Stimulated activated CD8-positive, alpha-beta memory T cell treated with anti-CD3 and anti-CD28 coated beads, Interleukin-2, amount 100 ng/mL, for 48 hours (primary cell): ENCODE measurements at regions not wholly inside any gene's neighbourhood (a gene's known extent, or its start where the extent isn't known, plus 50 kb on each side); places are given as distances from the start of the nearest gene placed in this dataset.

Source experiments
- DNase-seq, 2 donors: peaks; one replicate each; pipeline ENCODE4 v3.0.0-alpha.2; 2020; ENCODE audit warnings: low read depth in 2 of 2

DNA sequence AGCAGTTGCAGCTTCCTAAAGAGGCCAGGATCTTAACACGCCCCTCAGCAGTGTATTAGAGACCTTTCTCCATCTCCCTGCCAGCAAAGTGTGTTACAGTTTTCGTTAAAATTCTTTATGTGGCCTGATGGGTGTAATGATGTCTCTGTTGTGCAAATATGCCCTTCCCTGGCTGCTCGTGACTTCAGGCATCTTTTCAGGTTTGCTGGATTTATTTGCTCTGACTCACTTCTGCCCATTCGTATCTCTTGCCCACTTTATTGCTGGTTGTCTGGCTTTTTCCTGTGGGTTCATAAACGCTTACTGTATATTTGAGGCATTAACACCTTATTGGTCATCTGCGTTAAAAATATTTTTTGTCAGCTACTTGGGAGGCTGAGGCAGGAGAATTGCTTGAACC, 134.5 kb downstream of the ASB1 start:
- no peak for DNase-seq

DNA sequence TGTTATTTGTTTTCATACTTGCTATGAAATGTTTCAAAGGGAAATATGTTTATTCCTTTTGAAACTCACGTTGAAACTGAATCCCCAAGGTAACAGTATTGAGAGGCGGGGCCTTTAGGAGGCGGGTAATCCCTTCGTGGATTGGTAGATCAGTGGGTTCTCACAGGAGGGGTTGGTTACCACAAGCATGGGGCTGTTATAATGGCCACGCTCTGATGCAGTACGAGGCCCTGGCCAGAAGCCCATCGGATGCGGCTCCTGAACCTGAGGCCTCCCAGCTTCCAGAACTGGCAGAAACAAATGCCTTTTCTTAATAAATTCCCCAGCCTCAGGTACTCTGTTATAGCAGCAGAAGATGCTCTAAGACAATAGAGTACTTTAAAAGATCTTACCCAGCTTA, 135.7 kb downstream of the ASB1 start:
- DNase-seq, result no peak

- no peak for DNase-seq
These were observed 136.8 kb downstream of the ASB1 start for GRCh38 chr2:238563551-238563950.

GRCh38 chr2:238564286-238564920, 137.7 kb downstream of the ASB1 start:
- DNase-seq, result no peak

GRCh38 chr2:238565031-238565430, 138.3 kb downstream of the ASB1 start:
- DNase-seq, result no peak

DNA sequence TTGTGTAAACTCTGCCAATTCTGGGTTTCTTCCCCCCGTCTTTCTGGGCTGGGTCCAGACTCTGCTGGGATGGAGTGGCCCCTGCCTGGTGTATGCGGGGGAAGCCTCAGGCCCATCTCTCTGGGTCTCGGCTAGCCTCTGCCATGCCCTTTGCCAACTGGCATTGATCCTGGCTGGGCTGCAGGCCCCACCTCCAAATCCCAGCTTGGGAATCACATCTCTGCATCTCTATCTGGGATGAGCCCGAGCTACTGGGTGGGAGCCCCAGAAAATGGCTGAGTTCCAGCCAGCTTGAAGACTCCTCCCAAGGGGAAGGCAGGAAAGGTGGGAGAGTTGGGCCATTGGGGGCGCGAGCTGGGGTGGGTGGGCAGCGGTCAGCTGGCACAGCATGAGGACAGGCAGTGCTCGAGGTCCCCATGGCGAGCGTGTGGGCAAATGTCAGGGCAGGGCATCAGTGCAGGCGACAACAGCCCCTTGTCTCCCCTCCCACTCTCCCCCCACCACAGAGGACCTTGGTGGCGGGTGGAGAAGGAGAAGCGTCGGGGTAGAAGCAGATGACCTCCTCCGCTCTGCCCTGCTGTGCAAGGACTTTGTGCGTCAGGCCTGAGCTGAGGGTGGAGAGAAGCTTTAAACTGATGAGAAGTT, 139.4 kb downstream of the ASB1 start:
- DNase-seq, result no peak

DNA sequence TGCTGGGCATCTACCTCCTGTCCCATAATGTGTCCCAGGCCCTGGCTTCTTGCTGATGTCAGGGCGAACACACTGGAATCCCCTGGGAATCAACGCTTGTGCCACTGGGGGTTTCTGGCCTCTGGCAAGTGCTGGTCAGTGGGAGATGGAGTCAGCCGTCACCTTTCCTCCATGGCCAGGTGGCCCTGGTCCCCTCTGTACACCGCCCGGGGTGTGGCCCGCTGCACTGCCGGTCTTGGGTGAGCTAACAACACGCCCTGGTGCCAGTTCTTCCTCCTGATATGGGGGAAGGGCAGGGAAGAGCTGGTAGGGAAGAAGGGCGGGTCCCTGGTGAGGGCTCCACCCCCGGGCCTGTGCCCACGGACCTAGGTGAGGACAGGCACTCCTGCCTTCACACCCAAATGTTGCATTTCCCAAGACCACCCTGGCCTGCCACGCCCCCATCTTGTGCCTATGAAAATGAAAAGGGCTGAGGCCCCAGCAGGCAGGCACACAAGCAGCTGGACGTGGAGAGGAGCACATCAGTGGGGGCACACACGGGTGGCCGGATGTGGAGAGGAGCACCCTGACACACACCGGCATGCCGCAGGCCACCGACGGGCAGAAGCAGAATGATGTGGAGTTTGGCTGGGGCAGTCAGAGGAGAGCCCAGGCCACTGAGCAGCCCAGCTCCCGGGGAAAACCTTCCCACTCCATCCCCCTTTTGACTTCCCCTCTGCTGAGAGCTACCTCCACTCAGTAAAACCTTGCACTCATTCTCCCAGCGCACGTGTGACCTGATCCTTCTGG, 140.5 kb downstream of the ASB1 start:
- no peak for DNase-seq

- DNase-seq, result no peak
These were observed 141.3 kb downstream of the ASB1 start for GRCh38 chr2:238567996-238568395.

GRCh38 chr2:238568455-238569440, 142.0 kb downstream of the ASB1 start:
- no peak for DNase-seq

DNA sequence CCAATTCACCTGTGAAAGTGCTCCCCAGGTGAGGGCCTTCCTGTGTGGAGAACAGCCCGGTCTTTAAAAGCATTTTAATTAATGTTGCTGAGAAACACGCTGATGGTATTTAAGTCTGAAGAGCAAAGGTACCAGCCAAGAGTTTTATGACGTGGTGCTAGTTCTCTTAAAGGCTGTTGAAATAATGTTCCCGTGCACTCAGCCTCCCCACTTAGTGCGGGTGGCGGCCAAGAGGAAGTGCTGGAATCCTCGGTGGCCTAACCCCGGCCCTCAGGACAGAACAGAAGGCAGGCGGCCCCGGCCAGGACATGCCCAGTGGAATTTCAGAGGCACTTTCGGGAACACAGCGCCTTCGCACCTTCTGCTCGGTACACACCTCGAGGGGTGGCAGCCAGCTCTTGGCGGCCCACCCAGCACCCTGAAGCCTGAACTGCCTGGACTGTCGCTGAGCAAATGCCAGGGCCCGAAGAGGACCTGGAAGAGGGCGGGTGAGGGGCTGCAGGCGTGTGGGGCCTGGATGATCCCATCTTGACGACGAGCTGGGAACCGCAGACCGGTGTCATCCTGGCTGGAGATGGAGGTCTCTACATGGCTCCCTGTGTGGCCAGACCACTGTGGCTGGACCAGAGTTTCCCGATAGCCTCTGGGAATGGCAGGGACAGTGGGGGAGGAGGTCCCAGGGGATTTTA, 142.9 kb downstream of the ASB1 start:
- no peak for DNase-seq

DNA sequence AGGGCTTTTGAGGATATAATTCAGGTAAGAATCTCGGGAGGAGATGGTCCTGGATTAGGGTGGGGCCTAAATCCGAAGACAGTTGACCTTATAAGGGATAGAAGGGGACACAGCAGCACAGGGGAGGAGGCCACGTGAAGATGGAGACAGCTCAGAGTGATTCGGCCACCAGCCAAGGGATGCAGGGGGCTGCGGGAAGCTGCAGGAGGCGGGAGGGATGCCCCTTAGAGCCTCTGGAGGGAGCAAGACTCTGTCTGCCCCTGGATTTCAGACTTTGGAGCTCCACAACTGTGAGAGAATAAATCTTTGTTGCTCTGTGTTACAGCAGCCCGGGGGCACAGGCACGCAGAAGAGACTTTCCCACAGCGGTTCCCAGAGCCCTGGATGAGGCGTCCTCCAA, 143.7 kb downstream of the ASB1 start:
- no peak for DNase-seq

GRCh38 chr2:238570926-238571325, 144.2 kb downstream of the ASB1 start:
- DNase-seq, result no peak

- no peak for DNase-seq
These were observed 145.1 kb downstream of the ASB1 start for GRCh38 chr2:238571661-238572372.

GRCh38 chr2:238573065-238573778, 146.5 kb downstream of the ASB1 start:
- DNase-seq, result peak; percentile 14 to 18

GRCh38 chr2:238573916-238574315, 147.2 kb downstream of the ASB1 start:
- no peak for DNase-seq

DNA sequence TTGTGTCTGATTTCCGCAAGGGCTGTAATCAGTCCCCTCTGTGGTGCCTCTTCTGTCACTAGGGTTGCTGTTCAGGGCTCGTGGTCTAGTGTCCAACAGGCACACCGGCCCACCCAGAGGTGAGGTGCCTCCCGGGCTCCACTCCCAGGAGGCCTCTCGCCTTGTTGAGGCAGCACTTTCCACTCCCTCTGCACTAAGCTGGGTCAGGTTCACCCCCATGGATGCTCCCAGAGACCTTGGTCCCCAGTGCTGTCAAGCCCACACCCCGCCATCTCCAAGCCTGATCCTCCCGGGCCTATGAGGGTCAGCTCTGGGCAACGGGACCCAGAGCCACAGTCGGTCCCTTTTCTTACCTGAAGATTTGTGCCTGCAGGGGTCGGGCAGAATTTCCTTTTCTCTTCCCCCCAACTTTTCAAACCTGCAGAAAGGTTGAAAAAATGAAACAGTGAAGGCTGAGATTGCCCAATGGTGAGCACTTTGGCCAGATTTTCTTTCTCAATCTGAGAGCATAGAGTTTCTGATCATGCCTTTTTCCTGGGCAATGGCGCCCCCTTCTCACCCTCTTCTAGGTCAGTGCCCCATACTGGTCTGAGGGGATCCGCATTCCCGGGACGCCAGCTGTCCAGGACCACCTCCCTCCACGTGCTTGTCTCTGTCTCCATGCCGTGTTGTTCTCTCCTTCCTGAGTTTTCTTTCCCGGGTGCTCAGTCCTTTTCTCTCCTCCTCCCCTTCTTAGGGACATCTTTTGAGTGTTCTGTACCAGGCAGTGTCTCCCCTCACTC, 148.0 kb downstream of the ASB1 start:
- DNase-seq, result no peak

- no peak for DNase-seq
These were observed 149.9 kb downstream of the ASB1 start for GRCh38 chr2:238576674-238577073.

- no peak for DNase-seq
These were observed 151.5 kb downstream of the ASB1 start for GRCh38 chr2:238578256-238578655.

GRCh38 chr2:238580486-238580885, 153.8 kb downstream of the ASB1 start:
- no peak for DNase-seq
